GM18511 (cell line): ENCODE measurements at regions not wholly inside any gene's neighbourhood (a gene's known extent, or its start where the extent isn't known, plus 50 kb on each side); places are given as distances from the start of the nearest gene placed in this dataset.
"Not testable (repeated sequence)": the region's sequence is repeated elsewhere in the genome, so short reads cannot be mapped to it uniquely, and the experiment has no call there.

ENCODE experiments used
- ATAC-seq: cut with Tn5 transposase; IDR thresholded peaks from one replicate; pipeline ENCODE4 v1.9.1; 2021; ENCODE audit warnings: mild to moderate bottlenecking, moderate library complexity; ENCODE audit not compliant: unreplicated experiment

DNA sequence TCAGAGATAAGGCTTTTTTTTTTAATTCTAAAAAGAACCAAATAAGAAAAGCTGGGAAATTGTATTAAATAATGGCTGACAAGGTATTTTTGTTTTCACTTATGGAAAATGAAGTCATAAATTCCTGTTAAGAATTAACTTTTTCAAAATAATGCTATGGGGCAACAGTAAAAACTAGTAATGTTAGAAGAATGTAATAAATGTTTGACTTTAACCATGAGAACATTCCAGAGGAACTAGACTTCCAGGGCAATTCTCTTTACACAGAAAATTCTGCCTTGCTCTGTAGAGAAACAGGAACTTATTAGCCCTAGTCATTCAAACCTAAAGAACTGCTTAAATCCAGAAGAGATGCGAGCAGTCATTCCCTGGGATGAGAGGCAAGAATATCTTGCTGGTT, 571.1 kb downstream of the IPMK start:
- no peak for ATAC-seq

DNA sequence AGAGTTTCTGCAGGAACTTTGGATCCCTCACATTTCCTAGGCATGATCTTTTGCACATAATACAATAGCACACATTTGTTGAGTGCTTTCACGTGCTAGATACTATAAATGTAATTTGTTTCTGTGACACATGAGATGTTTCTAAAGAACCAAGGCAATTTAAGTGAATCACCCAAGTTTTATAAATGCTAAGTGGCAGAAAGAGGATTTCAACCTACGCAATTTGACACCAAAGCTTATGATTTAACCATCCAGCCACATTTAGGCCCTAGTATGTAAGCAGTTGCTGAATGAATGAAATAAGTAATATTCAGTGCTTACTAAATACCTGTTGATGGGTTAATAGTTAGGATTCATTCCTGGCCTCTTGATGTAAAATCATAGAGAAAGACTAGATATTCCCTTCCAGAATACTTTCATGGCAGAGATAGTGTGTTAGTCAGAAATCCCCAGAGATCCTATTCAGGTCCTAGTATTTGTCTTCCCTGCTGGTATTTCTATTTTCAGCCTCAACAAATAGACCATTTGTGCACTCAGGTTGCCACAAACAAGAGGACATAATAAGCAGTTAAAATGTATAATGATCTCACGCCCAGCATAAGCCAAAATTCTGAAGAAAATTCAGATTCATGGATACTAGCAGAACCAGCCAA, 572.6 kb downstream of the IPMK start:
- ATAC-seq = no peak

DNA sequence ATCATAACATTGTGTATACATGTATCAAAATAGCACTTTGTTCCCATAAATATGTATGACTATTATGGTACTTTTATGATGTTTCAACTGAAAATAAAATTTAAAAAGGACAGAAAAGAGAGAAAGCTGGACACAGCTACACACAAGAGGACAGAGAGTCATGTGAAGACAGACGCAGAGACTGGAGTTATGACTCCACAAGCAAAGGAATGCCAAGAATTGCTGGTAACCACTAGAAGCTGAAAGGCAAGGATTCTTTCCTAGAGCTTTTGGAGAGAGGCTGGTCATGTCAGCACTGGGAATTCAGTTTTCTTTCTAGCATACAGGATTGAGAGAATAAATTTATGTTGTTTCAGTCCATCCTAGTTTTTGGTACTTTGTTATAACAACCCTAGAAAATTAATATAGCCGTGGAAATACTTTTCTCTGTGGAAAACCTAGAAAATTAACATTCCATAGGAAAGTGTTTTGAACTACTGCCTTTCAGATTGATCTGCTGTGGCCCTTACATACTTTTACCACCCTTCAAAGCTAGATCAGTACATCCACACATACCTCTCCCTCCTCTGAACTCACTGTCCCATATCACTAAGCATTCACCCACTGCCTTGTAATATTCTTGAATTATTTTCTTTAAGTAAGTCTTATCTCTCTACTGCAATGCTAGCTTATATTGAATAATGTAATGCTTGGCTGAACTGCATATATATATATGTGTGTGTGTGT, 575.3 kb downstream of the IPMK start:
- ATAC-seq = no peak

DNA sequence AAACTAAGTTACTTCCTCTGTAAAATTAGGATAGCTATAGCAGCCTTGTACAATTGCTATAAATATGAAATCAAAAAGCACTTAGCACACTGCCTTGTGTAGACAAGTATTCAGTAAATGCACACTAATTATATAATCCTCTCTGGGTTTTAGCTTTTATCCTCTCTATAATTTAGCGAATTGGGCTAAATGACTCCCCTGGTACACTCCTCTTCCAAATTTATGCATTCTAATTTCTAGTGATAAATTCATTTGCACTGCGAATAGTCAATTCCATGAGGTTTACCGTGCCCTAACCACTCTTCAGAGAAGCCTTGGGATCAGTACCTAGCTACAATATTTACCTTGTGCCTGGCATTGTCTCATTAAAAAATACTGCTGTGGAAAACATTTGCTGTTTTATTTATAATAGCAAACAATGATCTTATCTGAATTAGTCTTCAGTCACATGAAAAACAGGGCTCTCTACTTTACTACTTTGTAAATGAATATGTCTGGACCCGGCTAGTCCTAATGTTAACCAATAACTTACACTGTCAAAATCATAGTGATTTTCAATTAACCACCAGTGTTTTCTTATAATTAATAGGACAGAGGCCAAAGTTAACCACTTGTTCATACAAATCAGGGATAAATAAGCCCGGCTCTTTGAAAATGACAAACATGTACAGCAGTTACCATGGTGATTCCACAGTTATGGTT, 577.9 kb downstream of the IPMK start:
- no peak for ATAC-seq

DNA sequence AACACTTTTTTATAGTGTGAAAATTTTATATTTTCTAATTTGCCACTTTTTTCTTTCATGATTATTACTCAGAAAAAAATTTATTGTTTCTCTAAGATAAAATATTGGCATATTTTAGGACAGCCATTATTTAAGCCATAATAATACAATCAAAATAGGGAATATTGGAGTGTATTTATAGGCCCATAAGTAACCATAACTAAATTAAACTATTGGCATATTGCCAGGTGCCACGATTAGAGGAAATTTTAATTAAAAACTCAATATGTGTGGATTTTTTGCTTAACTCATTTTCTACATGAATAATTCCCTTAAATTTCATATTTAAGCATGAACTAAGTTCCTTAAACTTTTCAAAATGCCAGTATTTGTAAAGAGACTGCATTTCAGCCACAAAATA, 587.8 kb downstream of the IPMK start:
- no peak for ATAC-seq

DNA sequence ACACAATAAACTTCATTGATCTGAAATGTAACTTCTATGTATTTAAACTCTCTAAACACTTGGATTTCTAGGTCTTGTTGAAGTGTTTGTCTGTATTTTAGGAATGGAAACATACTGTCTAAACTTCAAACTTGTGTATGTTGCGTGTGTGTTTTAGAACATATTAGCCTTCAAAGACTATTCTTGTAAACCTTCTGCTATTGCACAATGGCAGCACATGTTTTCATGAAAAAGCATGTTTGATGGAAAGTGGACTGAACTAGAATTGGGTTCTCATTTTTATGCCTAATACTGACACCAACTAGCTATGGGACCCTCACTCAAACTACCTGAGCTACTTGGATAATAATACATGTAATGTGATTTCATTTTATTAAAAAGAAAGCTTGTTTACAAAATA, 592.6 kb downstream of the IPMK start:
- ATAC-seq = no peak

DNA sequence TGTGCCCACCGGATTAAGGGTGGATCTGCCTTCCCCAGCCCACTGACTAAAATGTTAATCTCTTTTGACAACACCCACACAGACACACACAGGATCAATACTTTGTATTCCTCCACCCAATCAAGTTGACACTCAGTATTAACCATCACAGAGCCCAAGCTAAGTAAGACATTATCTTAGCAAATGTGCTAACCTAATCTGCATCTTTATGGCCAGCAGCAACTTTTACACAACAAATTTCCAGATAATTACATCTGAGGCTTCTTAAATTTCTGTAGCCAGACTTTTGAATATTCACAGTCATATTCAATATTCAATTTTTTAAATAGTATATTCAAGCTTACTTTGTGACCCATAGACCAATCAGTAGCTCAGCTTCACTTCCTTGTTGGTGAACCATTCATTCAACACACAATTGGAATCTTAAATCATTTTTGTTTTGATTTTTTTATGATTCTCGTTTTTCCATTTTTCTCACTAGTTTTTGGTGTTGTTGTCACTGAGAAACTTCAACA, 594.2 kb downstream of the IPMK start:
- no peak for ATAC-seq

DNA sequence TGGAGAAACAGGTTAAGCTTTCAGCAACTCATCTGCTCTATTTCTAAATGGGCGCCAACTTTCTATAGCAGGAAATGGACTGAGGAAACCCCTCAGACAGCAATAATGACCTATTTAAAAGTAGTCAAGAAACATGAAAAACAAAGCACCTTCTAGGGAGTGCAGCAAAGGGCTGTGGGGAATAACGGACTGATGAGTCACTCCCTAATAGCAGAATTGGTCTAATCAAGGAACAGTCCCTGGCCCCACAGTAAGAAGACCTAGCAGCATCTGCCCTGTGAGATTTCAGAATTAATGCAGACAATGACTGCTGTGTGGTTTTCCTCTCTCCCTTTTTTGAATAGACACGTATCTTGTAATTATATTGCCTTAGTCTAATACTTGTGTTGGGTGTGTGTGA, 602.9 kb downstream of the IPMK start:
- no peak for ATAC-seq

DNA sequence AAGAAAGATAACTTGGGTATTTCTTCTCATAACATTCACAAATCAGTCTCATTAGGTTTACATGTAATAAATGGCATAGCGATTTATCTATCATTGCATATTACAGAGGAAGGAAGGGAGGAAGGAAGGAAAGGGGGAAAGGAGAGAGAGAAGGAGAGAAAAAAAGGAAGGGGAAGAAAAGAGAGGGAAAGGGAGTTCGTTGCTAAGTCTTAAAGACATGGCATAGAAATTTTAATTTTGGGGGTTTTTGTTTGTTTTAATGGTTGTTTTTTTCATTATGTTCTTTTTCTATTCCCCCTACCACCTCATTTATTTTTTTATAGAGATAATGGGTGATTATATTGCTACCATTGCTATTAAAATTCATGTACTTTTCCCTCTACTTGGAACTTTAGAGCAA, 604.3 kb downstream of the IPMK start:
- ATAC-seq = no peak

DNA sequence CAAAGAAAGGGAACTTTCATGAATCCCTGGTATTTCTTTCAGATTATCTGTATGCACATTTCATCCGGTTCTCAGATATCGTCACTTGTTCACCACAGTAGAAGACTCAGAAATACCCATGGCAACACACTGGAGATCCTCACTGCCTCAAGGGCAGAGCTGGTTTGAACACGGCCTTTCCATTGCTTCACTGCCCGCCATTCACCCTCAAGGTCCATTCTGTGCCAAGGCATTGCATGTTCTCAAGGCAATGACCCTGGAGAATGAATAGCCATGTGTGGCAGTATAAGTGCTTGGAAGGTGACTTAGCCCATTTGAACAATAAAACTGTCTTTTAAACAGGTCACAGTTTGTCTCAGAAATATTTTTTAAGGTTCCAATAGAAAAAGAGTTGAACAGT, 606.5 kb downstream of the IPMK start:
- ATAC-seq = no peak

DNA sequence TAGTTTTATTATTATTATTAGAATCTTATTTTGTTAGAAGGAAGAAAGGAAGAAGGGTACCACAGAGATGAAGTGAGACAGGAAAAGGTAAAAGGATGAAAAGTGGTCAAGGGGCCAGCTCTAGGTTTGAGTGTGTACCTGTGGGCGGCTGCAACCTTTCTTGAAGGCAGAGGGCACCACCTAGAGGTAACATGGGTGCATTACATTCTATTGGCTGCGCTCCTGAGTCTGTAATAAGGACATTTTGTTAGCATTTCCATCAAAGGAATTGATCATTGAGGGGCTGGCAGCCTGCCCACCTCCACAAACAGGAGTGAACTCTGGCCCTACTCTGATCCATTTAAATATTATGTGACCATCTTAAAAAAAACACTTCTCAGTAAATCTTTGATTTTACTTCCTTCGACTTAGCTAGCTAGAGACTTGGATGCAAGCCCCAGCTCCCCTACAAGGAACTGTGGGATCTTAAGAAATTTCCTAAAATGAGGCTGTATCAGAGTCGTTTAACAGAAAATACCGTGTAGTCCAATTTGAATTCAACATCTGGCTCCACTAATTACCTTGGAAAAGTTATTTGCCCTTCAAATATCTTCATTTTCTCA, 610.4 kb downstream of the IPMK start:
- ATAC-seq = peak; percentile 95

DNA sequence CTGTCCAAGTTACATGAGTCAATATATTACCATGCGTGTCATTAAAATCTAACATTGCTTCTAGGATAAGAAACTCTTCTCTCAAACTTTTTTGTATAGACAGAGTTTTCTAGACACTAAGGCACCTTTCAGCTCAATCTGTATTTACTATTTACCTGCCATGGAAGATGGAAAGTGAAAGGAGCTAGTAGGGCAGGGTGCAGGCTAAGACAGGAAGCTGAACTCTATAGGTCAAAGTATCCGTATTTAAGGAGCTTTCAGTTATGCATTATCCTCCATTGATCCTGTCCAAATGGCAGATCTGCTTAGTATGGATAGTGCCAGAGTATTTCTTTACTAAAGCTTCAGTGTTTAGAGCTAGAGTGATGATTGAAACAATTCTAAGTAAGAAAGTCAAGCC, 612.8 kb downstream of the IPMK start:
- no peak for ATAC-seq

DNA sequence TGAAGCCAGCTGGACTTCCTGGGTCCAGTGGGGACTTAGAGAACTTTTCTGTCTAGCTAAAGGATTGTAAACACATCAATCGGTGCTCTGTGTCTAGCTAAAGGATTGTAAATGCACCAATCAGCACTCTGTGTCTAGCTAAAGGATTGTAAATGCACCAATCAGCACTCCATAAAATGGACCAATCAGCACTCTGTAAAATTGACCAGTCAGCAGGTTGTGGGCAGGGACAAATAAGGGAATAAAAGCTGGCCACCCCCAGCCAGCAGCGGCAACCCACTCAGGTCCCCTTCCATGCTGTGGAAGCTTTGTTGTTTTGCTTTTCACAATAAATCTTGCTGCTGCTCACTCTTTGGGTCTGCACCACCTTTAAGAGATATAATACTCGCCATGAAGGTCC, 622.6 kb downstream of the IPMK start:
- ATAC-seq = not testable (repeated sequence)

DNA sequence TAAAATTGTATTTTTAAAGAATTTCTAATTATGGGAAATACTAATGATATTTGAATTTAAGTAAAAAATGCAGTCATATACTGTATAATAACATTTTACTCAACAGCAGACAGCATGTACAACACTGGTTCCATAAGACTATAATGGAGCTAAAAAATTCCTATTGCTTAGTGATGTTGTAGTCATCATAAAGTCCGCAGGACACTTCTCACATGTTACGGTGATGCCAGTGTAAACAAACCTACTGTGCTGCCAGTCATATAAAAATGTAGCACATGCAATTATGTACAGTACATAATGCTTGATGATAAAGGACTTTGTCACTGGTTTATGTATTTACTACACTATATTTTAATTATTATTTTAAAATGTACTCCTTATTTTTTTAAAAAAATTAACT, 629.3 kb downstream of the IPMK start:
- no peak for ATAC-seq

DNA sequence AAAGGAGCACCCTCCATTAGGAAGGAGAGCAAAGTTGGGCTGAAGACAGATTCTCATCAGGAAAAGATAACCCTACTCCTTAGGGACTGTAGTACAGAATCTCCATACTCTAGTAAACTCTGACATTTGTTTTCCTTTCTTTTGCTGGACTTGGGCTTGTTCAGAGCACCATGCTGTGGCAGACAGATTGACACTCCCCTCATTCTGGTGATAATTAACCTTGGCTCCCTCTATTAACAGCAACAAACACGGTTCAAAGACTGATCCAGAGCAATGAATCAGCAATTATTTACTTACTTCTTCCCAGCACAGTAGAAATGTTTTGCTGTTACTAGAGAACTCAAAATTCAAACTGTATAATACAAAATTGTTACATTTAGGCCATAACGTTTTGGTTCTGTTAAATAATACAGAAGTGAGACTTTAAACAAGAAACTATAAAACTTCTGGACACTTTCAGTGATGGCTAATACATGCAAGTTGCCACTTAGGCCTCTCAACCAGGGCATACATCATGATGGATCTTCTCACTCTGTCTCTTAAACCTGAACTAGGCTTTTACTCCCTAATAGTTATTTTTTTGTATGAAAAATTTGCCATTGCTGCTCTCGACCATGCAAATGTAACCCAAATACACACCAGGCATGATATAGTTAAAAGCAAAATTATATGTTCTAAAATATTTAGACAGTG, 639.0 kb downstream of the IPMK start:
- peak; percentile 86 for ATAC-seq

DNA sequence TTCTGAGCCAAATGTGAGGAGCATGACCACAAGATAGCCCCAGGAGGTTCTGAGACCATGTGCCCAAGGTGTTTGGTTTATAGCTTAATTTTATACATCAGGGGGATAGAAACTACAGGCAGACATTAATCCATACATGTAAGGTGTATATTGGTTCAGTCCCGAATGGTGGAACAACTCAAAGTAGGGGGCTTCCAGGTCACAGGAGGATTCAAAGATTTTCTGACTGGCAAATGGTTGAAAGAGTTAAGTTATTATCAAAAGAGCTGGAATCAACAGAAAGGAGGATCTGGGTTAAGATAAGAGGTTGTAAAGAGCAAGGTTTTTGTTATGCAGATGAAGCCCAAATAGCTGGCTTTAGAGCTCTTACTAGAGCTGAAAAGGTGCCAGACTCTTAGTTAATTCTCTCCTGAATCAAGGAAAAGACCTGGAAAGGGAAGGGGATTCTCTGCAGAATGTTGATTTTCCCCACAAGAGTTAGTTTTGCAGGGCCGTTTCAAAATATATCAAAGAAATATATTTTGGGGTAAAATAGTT, 640.0 kb downstream of the IPMK start:
- ATAC-seq = no peak

DNA sequence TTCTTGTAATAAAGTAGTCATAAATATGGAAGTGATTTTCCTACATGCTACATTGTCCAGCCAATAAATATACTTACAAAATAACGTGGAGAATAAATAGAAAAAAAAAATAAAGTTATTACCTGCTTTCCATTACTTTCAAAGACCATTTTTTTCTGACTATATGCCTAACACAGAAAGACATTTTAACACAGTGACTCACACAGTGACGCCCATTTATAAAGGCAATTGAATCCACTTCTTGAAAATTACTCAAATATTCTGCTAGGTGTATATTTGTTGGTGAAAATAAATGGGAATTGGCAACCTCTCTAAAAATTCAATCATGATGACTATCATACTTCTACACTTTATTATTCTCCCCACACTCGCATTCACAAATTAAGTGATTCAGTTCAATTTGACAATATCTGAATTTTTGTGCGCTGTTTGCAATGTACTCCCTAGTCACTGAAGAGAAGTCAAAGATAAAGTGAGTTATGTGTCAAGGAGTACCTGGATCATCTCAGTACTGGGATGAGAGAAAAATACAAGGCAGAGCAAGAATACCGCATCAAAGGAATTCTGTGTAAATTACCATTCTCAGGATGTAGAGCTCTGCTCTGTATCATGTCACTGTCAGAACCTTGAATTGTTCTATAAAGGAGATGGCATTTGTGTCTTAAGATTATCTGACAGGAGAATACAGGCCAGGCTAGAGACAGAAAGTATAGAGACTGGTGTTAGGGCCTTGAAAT, 642.7 kb downstream of the IPMK start:
- no peak for ATAC-seq

DNA sequence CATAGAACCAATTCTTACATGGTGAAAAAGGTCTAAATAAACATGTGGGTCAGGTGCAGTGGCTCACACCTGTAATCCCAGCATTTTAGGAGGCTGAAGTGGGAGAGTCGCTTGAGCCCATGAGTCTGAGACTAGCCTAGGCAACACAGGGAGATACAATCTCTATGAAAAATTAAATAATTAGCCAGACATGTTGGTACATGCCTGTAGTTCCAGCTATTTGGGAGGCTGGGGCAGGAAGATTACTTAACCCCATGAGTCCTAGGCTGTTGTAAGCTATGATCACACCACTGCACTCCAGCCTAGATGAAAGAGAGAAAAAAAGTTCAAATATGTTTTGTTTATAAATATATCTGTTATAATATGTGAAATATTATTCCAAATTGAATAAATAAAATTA, 643.6 kb downstream of the IPMK start:
- ATAC-seq = no peak

DNA sequence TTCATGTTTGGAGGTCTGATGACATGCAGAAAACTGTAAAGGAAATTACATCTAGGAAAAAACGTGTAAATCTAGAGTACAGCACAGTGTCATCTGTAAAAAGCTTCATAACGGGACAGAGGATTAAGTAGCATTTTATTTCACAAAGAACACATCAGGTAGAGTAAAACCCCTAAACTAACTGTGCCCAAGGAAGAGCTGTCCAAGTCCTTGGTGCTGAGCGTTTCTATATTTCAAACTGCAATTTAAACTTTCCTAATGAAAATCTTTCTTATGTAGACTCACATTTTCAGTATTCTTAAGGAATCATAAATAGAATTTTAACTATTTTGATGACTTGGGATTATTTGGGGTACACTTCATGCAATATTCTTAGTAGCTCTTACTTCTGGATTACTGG, 646.2 kb downstream of the IPMK start:
- no peak for ATAC-seq

DNA sequence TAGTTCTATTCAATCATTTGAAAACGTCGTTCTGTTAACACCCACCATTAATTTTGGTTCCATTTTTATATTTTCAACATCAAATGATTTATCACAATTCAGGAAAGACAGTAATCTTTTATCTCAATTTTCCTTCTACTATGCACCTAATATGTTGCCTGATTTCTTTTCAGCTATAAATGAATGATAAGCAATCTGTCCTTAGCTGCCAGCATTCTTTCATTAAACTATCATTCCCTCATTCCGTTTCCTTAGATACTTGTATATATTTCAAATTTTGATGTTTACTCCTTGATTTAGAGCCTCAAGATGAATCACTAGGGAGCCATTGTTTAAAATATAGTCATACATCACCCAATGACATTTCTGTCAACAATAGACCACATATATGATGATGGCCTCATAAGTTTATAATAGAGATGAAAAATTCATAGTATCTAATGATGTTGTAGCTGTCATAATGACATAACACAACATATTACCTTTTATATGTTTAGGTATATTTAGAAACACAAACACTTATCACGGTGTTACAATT, 661.7 kb downstream of the IPMK start:
- no peak for ATAC-seq
